ENCODE measurements at regions not wholly inside any gene's neighbourhood (a gene's known extent, or its start where the extent isn't known, plus 50 kb on each side); places are given as distances from the start of the nearest gene placed in this dataset.
A peak's percentile ranks its signal among the peaks of the same experiment; 100 is the strongest.
"Not testable (repeated sequence)": the region's sequence is repeated elsewhere in the genome, so short reads cannot be mapped to it uniquely, and the experiment has no call there.

DNA sequence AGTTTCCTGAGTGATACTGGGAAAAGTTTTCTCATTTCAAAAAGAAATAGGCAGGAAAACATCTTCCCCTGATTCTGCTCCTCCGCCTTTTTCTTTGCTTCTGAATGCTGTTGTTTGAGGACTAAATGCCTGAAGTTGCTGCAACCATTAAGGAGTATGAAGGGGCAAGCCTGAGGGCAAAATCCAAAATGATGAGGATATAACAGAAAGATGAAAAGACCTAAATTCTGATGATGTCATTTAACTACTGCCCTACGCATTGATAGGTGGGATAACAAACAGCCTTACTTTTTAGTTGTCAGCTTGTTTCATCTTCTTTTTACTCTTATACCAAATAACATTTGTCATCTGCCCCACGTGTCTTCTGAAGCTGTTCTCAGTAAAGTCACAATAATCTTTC is 474.6 kb upstream of the MMS22L start:
- no peaks in the 10 kb centered on the region for H3K4me1 Mint-ChIP-seq
- peaks cover 0 to 21% of the 10 kb centered on the region in 2 donors for H3K9me3 Mint-ChIP-seq
- DNase-seq, result no peak
- H3K27ac Mint-ChIP-seq, result no peak overlapping the region
- no peak for ATAC-seq
- H3K27me3 Mint-ChIP-seq, result no peaks in the 10 kb centered on the region
- H3K4me3 Mint-ChIP-seq, result no peak overlapping the region

DNA sequence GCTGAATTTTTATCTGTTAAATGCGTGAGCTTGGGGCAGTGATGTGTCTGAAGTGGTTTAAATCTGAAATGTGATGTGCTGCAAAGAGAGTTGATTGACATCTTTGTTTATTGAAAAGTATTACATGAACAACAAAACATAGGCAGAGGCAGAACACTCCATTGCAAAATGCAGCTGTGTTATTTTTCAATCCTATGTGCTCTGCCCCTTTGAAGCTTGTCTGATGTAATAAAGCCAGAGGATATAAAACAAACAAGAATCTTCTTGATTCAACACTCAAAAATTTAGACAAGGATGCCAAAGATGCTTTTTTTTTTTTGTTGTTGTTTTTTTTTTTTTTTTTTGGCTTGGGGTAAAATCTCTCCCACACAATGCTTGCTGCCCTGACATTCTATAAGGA is 482.4 kb upstream of the MMS22L start:
- ATAC-seq, result no peak
- no peak overlapping the region for H3K4me3 Mint-ChIP-seq
- no peaks in the 10 kb centered on the region for H3K27me3 Mint-ChIP-seq
- peaks cover 0 to 3% of the 10 kb centered on the region in 2 donors for H3K9me3 Mint-ChIP-seq
- no peaks in the 10 kb centered on the region for H3K4me1 Mint-ChIP-seq
- DNase-seq, result no peak
- H3K27ac Mint-ChIP-seq, result no peak overlapping the region

DNA sequence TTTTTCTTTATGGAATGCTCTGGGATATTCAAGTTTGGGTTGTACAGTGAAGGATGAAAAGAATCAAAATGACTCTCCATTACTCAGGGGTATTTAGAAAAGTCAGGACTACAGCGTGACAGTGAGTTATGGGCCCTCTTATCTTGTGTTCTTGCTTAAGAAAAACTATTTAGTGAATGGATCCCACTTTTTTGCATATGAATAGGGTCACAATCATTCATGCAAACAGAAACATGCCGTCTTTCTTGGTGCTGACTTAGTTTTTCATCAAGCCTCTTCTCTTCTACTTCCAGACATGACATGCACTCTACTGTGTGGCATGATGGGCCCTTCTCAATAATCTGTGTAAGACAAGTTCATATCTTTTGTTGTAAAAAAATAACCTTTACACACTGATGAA is 488.4 kb upstream of the MMS22L start:
- H3K4me3 Mint-ChIP-seq, result no peak overlapping the region
- H3K27ac Mint-ChIP-seq, result no peak overlapping the region
- H3K4me1 Mint-ChIP-seq, result no peaks in the 10 kb centered on the region
- no peak for ATAC-seq
- peaks cover 0 to 3% of the 10 kb centered on the region in 2 donors for H3K9me3 Mint-ChIP-seq
- DNase-seq, result no peak
- no peaks in the 10 kb centered on the region for H3K27me3 Mint-ChIP-seq

DNA sequence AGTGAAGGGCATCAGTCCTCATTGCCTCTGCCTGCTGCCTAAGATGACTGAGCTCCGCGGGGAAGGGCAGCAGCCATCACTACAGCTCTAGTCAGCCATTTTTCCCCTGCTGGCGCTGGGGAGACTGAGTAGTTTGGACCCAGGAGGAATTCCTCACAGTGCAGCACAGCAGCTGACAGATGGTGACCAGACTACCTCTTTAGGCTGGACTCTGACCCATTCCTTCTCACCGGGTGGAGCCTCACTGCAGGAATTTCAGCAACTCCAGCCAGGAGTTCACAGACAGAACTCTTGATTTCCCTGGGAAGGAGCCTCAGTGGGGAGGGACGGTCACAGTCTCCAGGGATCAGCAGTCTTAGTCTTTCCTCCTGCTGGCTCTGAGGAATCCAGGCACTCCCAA is 492.0 kb upstream of the MMS22L start:
- no peak overlapping the region for H3K27ac Mint-ChIP-seq

DNA sequence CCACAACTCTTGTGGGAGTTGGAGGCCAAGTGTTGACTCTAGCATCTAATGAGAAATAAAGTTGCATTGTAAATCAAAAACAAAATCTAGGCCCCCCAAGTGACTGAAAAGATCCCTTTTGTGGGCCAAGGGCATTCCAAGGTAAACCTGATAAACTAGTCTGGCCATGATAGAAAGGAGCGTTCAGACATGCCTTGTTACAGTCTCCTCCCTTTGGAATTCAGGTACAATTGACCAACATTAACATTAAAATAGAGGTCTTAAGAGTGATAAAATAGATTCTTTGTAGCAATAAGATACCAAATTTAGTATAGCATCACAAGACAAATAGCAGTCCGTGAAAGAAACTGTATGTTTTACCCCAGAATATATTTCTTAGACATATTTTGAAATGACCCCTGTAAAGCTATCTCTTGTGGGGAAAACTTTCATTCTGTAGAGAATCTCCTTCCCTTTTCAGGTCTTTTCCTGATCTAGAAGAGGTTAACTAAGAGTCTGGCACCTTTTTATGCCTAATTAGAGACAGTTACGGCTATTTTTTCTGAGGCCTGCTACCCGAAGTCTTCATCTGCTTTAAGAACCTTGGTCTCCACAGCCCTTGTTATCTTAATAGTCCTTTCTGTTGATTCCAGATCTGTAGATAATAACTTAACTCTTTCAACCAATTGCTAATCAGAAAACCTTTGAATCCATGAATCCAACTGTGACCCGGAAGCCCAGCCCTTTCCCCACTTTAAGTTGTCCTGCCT is 495.4 kb upstream of the MMS22L start:
- Mint-ChIP-seq H3K9me3 (peaks cover 7 to 27% of the 10 kb centered on the region in 2 donors), H3K27ac (no peak overlapping the region), H3K4me3 (no peak overlapping the region), H3K27me3 (no peaks in the 10 kb centered on the region), H3K4me1 (no peaks in the 10 kb centered on the region)
- DNase-seq, result no peak
- no peak for ATAC-seq

More for the DNA sequence above, 492.0 kb upstream of the MMS22L start:
- H3K9me3 Mint-ChIP-seq, result peaks cover 3 to 4% of the 10 kb centered on the region in 2 donors
- no peaks in the 10 kb centered on the region for H3K4me1 Mint-ChIP-seq
- no peaks in the 10 kb centered on the region for H3K27me3 Mint-ChIP-seq
- ATAC-seq (no peak), DNase-seq (no peak)
- no peak overlapping the region for H3K4me3 Mint-ChIP-seq

DNA sequence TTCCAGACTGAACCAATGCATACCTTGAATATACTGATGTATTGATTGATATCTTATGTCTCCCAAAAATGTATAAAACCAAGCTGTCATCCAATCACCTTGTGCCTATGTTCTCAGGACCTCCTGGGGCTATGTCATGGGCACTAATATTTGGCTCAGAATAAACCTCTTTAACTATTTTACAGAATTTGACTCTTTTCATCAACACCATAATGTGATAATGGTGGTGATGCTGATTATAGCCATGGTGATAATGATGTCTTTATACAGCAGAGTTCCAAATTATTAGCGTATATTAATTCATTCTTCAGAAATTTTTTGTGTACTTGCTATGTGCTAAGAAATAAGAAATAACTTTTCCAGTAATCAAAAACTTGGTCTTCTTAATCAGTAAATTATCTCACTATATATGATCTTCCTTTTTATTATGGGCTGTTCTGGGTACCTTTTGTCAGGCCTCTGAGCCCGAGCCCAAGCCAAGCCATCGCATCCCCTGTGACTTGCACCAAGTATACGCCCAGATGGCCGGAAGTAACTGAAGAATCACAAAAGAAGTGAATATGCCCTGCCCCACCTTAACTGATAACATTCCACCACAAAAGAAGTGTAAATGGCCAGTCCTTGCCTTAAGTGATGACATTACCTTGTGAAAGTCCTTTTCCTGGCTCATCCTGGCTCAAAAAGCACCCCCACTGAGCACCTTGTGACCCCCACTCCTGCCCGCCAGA is 496.2 kb upstream of the MMS22L start:
- H3K27me3 Mint-ChIP-seq, H3K4me1 Mint-ChIP-seq, DNase-seq, H3K27ac Mint-ChIP-seq, ATAC-seq, H3K4me3 Mint-ChIP-seq: not testable (repeated sequence)
- peaks cover 7 to 27% of the 10 kb centered on the region in 2 donors for H3K9me3 Mint-ChIP-seq

DNA sequence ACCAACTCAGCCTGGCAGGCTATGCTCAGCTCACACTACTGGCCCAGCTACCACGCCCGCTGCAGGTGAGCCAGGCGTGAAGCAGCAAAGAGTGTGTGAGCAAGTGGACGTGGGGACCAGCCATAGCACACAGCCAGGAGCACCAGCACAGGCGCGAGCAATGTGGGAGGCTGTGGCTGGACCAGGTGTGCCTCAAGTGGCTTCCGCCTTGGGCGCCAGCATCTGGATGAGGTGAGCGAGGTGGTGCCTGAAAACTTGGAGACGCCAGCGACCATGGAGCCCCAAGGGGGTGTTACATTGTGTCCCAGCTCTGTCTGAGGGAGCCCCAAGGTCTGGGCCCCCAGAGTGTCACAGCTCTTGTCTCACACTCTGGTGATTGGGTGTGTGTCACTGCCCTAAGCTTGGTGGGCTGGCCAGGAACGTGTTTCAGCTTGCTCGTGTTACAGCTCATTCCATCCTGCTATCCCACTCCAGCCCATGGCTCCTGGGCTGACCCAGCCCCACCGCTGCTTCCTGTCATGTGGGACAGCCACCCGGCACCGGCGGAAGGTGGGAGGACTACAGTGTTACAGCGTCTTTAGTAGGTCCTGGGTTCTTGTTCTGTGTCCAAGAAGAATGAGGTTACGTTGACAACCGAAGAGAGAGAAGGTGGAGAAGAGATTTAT is 508.0 kb upstream of the MMS22L start:
- peak; percentile 20 for ATAC-seq
- H3K27me3 Mint-ChIP-seq, result no peaks in the 10 kb centered on the region

DNA sequence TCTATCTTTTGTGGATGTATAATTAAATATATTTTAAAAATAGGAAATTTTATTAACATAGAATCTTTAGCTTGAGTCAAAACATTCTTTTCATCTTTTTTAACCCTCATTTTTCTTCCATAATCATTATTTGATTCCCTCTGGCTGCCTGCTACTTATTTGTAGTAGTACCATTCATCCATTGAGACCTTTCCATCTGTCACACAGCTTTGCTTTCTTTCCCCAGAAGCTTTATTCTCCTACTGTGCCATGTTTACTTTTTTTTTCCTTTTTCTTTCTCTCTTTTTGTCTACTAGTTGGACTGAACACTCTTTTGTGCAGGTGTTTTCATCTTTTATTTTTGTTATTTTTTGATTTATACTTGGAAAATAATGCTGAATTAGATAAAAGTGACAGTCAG is 522.6 kb upstream of the MMS22L start:
- no peaks in the 10 kb centered on the region for H3K4me1 Mint-ChIP-seq
- peaks cover 0 to 6% of the 10 kb centered on the region in 2 donors for H3K9me3 Mint-ChIP-seq
- no peak overlapping the region for H3K4me3 Mint-ChIP-seq
- ATAC-seq (no peak), DNase-seq (no peak)
- H3K27ac Mint-ChIP-seq, result no peak overlapping the region
- no peaks in the 10 kb centered on the region for H3K27me3 Mint-ChIP-seq

More for the DNA sequence above, 508.0 kb upstream of the MMS22L start:
- H3K4me1 Mint-ChIP-seq, result no peaks in the 10 kb centered on the region
- no peak overlapping the region for H3K27ac Mint-ChIP-seq
- H3K4me3 Mint-ChIP-seq, result no peak overlapping the region
- DNase-seq, result no peak
- H3K9me3 Mint-ChIP-seq, result peaks cover 5 to 18% of the 10 kb centered on the region in 2 donors

DNA sequence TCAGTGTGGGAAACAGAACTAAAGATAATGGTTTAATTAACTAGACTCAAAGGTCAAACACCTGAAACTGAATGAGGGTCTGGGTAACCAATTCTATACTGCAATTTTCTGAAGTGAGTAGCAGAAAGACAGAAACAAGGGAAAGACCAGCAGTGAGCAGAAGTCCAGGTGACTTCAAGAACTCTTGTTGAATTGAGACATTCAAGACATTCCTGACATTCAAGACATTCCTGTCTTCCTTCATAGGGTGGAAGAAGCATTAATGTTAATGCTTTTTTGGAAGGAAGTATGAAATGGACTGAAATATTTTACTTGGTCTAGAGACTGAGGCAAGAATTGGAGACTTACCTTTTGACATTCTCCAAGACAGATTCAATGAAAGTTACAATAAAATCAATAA is 529.9 kb upstream of the MMS22L start:
- ATAC-seq, result no peak
- no peak for DNase-seq

DNA sequence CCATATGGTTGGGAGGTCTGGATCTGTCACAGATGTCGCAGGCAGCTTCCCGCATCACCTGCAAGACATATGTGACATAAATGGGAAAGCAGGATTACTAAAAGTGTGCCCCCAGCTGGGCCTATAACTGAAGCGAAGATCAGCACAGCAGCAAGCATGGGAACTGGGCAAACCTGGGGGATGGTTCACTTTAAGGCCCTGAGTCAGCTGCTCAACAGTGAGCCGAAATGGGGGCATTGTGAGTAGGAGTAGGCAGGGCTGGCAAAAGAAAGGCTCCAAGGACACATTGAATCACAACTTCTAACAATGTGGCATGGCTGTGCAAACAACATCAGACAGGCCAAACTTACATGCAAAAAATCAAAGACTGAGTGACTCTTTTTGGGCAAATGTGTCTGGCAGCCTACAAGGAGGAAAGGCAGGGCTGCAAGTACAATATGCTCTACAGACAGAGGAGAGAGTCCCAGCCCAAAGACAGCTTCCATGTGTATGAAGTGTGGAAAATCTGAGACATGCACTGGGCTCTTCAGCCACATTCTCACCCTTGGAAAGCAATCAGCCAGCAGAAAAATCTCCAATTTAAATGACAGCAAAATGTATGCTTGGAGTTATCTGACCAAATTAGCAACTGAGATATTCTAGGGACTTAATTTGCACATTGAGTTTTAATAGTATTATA is 531.0 kb upstream of the MMS22L start:
- Mint-ChIP-seq H3K9me3 (peaks cover 0 to 4% of the 10 kb centered on the region in 2 donors), H3K4me1 (no peaks in the 10 kb centered on the region), H3K4me3 (no peak overlapping the region), H3K27ac (no peak overlapping the region), H3K27me3 (no peaks in the 10 kb centered on the region)
- ATAC-seq (no peak), DNase-seq (no peak)

More for the DNA sequence above, 529.9 kb upstream of the MMS22L start:
- no peaks in the 10 kb centered on the region for H3K27me3 Mint-ChIP-seq
- peaks cover 0 to 10% of the 10 kb centered on the region in 2 donors for H3K9me3 Mint-ChIP-seq
- H3K4me1 Mint-ChIP-seq, result no peaks in the 10 kb centered on the region
- no peak overlapping the region for H3K27ac Mint-ChIP-seq
- no peak overlapping the region for H3K4me3 Mint-ChIP-seq

DNA sequence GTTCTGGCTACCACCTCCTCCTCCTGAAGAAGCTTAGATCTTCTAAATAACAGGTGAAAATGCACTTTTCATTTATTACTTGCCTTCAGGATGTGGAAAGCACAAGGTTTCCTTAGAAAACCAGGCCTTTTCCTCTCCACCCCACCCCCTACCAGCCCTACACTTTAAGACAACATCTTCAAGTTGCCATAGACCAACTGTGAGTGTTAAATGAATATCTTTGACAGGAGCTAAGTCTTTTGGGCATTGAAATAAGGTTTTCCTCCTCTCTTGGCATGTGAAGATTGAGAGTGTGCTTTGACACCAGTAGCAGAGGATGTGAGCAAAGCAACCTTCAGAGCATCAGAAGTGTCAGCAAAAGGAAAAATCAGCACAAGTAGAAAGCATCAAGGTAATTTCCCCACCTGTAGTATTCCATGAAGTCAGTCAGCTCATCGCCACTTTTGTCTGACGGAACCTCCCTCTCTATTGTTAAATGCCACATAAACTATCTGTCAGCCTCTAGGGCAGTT is 532.3 kb upstream of the MMS22L start:
- Mint-ChIP-seq H3K27me3 (no peaks in the 10 kb centered on the region), H3K27ac (no peak overlapping the region), H3K4me3 (no peak overlapping the region), H3K9me3 (peaks cover 0 to 4% of the 10 kb centered on the region in 2 donors), H3K4me1 (no peaks in the 10 kb centered on the region)
- DNase-seq, result no peak
- ATAC-seq, result no peak

DNA sequence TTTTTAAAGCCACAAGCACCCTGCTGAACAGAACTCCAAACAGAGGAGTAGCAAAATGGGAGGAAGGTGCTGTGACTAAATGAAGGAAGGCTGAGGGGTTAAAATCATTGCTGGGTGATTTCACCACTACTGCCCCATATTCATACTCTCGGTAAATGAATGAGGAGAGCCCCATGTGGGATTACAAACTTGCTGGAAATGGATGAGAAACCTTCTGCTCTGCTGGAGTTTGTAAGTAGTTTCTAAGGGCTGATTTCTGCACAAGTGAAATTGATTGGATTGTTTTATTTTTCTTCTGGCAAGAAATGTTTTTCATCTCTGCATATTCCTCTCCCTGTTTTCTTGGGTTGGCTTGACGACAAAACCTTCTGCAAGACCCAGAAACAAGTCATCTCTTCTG is 533.5 kb upstream of the MMS22L start:
- Mint-ChIP-seq H3K4me3 (no peak overlapping the region), H3K27me3 (no peaks in the 10 kb centered on the region), H3K4me1 (no peaks in the 10 kb centered on the region), H3K9me3 (peaks cover 0 to 8% of the 10 kb centered on the region in 2 donors), H3K27ac (no peak overlapping the region)
- no peak for ATAC-seq
- DNase-seq, result no peak

DNA sequence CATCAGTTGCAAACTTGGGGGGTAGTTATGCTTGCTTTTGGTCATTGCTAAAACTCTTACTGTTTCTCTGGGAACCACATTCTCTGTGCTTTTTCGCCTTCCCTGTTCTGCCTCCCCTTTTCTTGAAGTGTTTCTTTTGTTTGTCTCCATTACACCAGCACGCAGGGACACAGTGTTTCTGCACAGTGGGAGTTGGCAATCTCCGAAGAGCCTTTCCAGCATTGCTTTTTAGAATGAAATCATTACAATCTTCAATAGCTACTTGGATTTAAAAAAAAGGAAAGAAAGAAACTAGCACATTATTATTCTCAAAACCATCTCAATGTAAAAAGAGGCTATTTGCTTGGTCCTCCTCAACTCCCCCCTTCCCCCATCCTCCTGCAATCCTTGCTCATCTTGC is 536.7 kb upstream of the MMS22L start:
- Mint-ChIP-seq H3K9me3 (peaks cover 0 to 8% of the 10 kb centered on the region in 2 donors), H3K4me3 (no peak overlapping the region), H3K4me1 (no peaks in the 10 kb centered on the region), H3K27me3 (no peaks in the 10 kb centered on the region), H3K27ac (no peak overlapping the region)
- ATAC-seq (no peak), DNase-seq (no peak)

DNA sequence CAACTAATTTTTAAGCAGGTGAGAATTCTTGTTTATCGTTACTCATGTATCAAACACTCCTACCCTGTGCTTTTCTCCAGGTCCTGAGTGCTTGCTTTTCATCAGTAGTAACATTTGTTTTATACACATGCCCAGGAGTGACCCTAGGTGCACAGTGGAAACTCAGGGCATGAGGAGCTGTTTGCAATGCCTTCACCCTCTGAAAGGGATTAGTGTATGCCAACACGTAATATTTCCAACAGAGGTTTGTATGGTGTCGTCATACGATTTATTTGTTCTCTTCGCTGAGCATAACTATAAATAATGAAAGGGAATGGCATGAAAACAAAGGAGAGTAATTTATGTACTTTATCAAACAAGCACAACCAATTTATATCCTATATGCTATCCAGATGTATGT is 537.4 kb upstream of the MMS22L start:
- DNase-seq (no peak), ATAC-seq (no peak)
- Mint-ChIP-seq H3K27me3 (no peaks in the 10 kb centered on the region), H3K4me1 (no peaks in the 10 kb centered on the region), H3K4me3 (no peak overlapping the region), H3K27ac (no peak overlapping the region), H3K9me3 (peaks cover 0 to 8% of the 10 kb centered on the region in 2 donors)

DNA sequence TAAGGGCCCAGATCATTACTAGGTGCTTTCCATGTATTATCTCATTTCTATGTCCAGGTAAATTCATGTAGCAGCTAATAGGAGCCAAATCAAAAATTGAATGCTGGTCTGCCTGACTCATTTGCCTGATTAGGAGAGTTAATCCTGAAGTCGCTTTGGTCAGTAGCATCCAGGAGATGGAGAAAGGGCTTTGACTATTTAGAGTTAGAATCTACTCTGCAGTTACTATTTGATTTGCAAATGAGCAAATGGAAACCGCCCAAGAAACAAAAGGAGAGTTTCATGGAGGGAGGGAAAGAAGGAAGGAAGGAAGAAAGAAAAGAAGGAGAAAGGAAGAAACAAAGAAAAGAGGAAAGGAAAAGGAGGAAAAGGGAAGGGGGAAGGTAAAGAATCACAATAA is 539.6 kb upstream of the MMS22L start:
- DNase-seq, result no peak
- no peak for ATAC-seq
- Mint-ChIP-seq H3K9me3 (peaks cover 0 to 4% of the 10 kb centered on the region in 2 donors), H3K4me1 (no peaks in the 10 kb centered on the region), H3K27ac (no peak overlapping the region), H3K27me3 (no peaks in the 10 kb centered on the region), H3K4me3 (no peak overlapping the region)

Data from stimulated activated naive CD8-positive, alpha-beta T cell treated with anti-CD3 and anti-CD28 coated beads, Interleukin-15, amount 100 ng/mL, for 72 hours (primary cell).